Adrenal gland (tissue), 5 donors: ENCODE measurements at regions not wholly inside any gene's neighbourhood (a gene's known extent, or its start where the extent isn't known, plus 50 kb on each side); places are given as distances from the start of the nearest gene placed in this dataset.
"Not testable (repeated sequence)": the region's sequence is repeated elsewhere in the genome, so short reads cannot be mapped to it uniquely, and the experiment has no call there.

ENCODE experiments used
- CTCF ChIP-seq, 6 experiments: fragments of 450-650 bp in 4 of 6; fragments of 200-600 bp in 2 of 6; sonication (generic) in 1 of 6; IDR thresholded peaks; 1 replicate in 5 of 6; 2 replicates in 1 of 6; pipeline versions ENCODE4 v1.5.1 to v1.8.0; 2016 to 2021; ENCODE audit warnings: antibody characterized with exemption in 6 of 6, mild to moderate bottlenecking in 2 of 6, moderate library complexity in 1 of 6
- POLR2A ChIP-seq, 2 donors: fragments of 450-650 bp; IDR thresholded peaks; one replicate each; pipeline ENCODE4 v1.6.1; 2017; ENCODE audit warnings: antibody characterized with exemption in 2 of 2, mild to moderate bottlenecking in 2 of 2, moderate library complexity in 1 of 2
- donor health status: DM: no; HTN: no; CAD: no.

- not testable (repeated sequence) for TF ChIP-seq CTCF, POLR2A (IDR thresholded peaks at IDR 0.05)
Observed at GRCh38 chr17:15802917-15803316, 70.8 kb downstream of the TBC1D26 start.
